ENCODE measurements at regions not wholly inside any gene's neighbourhood (a gene's known extent, or its start where the extent isn't known, plus 50 kb on each side); places are given as distances from the start of the nearest gene placed in this dataset.
"Not testable (repeated sequence)": the region's sequence is repeated elsewhere in the genome, so short reads cannot be mapped to it uniquely, and the experiment has no call there.

- DNase-seq (ENCODE audit: low read depth) = no peak
These were observed 122.4 kb upstream of the SMURF2 start for GRCh38 chr17:64784353-64785010.

- DNase-seq (ENCODE audit: low read depth) = no peak
These were observed 121.6 kb upstream of the SMURF2 start for GRCh38 chr17:64783556-64784352.

GRCh38 chr17:64783031-64783461, 120.9 kb upstream of the SMURF2 start:
- DNase-seq (ENCODE audit: low read depth) = no peak

GRCh38 chr17:64781810-64782555, 119.9 kb upstream of the SMURF2 start:
- DNase-seq (ENCODE audit: low read depth) = no peak

GRCh38 chr17:64781014-64781756, 119.1 kb upstream of the SMURF2 start:
- DNase-seq (ENCODE audit: low read depth) = no peak

GRCh38 chr17:64780096-64781013, 118.2 kb upstream of the SMURF2 start:
- peak; percentile 50 for DNase-seq (ENCODE audit: low read depth)

- DNase-seq (ENCODE audit: low read depth) = no peak
These were observed 117.4 kb upstream of the SMURF2 start for GRCh38 chr17:64779376-64780095.

GRCh38 chr17:64779098-64779375, 116.9 kb upstream of the SMURF2 start:
- not testable (repeated sequence) for DNase-seq (ENCODE audit: low read depth)

- no peak for DNase-seq (ENCODE audit: low read depth)
These were observed 116.4 kb upstream of the SMURF2 start for GRCh38 chr17:64778240-64779097.

GRCh38 chr17:64777415-64778239, 115.5 kb upstream of the SMURF2 start:
- DNase-seq (ENCODE audit: low read depth) = no peak

- DNase-seq (ENCODE audit: low read depth) = peak; percentile 39
These were observed 114.8 kb upstream of the SMURF2 start for GRCh38 chr17:64776720-64777414.

GRCh38 chr17:64775701-64776570, 113.8 kb upstream of the SMURF2 start:
- DNase-seq (ENCODE audit: low read depth) = no peak

- DNase-seq (ENCODE audit: low read depth) = no peak
These were observed 112.9 kb upstream of the SMURF2 start for GRCh38 chr17:64774888-64775540.

- DNase-seq (ENCODE audit: low read depth) = no peak
These were observed 112.0 kb upstream of the SMURF2 start for GRCh38 chr17:64773836-64774761.

GRCh38 chr17:64773386-64773835, 111.3 kb upstream of the SMURF2 start:
- DNase-seq (ENCODE audit: low read depth) = no peak
